IPS-20b (cell line): ENCODE measurements at regions not wholly inside any gene's neighbourhood (a gene's known extent, or its start where the extent isn't known, plus 50 kb on each side); places are given as distances from the start of the nearest gene placed in this dataset.

Experiments
- H3K27ac ChIP-seq: one replicate; pipeline ENCODE4 v1.5.1; 2013; ENCODE audit warnings: low read length
- H3K27me3 ChIP-seq: 2 replicates; pipeline ENCODE4 v1.6.1; 2013; ENCODE audit warnings: mild to moderate bottlenecking, low read length, inconsistent platforms; ENCODE audit not compliant: insufficient read depth
- H3K36me3 ChIP-seq: 2 replicates; pipeline ENCODE4 v1.6.1; 2013; ENCODE audit warnings: low read depth, mild to moderate bottlenecking, inconsistent platforms, low read length, moderate library complexity; ENCODE audit not compliant: insufficient read depth
- H3K4me1 ChIP-seq: 2 replicates; pipeline ENCODE4 v1.6.1; 2013; ENCODE audit warnings: mild to moderate bottlenecking, control low read depth, inconsistent platforms, low read length, moderate library complexity; ENCODE audit not compliant: insufficient read depth
- H3K4me3 ChIP-seq: 2 replicates; pipeline ENCODE4 v1.5.1; 2013; ENCODE audit warnings: mild to moderate bottlenecking, low read length, inconsistent platforms
- H3K9ac ChIP-seq: 2 replicates; pipeline ENCODE4 v1.6.1; 2013; ENCODE audit warnings: low read depth, mild to moderate bottlenecking, inconsistent platforms, low read length, moderate library complexity
- H3K9me3 ChIP-seq: 2 replicates; pipeline ENCODE4 v1.6.1; 2013; ENCODE audit warnings: mild to moderate bottlenecking, low read depth, low read length, inconsistent platforms; ENCODE audit not compliant: insufficient read depth

- H3K27me3 ChIP-seq = no peaks in the 10 kb centered on the region
- no peaks in the 10 kb centered on the region for H3K4me1 ChIP-seq
- no peak overlapping the region for H3K27ac ChIP-seq
- no peak overlapping the region for H3K4me3 ChIP-seq
- peaks cover 14% of the 10 kb centered on the region for H3K9me3 ChIP-seq
- H3K9ac ChIP-seq = no peak overlapping the region
- H3K36me3 ChIP-seq = no peaks in the 10 kb centered on the region
These were observed 232.5 kb downstream of the TDRD15 start for GRCh38 chr2:21356086-21356856.

- Histone ChIP-seq H3K36me3 (no peaks in the 10 kb centered on the region), H3K27me3 (no peaks in the 10 kb centered on the region), H3K4me1 (no peaks in the 10 kb centered on the region), H3K4me3 (no peak overlapping the region), H3K27ac (no peak overlapping the region), H3K9ac (no peak overlapping the region), H3K9me3 (peaks cover 14% of the 10 kb centered on the region)
These were observed 233.1 kb downstream of the TDRD15 start for GRCh38 chr2:21356857-21357255.

- no peak overlapping the region for H3K4me3 ChIP-seq
- H3K27ac ChIP-seq = no peak overlapping the region
These were observed 235.2 kb downstream of the TDRD15 start for GRCh38 chr2:21358976-21359375.

GRCh38 chr2:21361384-21361783 lies 237.6 kb downstream of the TDRD15 start:
- no peaks in the 10 kb centered on the region for H3K36me3 ChIP-seq
- H3K4me1 ChIP-seq = no peaks in the 10 kb centered on the region
- H3K9ac ChIP-seq = no peak overlapping the region
- no peak overlapping the region for H3K4me3 ChIP-seq
- H3K27ac ChIP-seq = no peak overlapping the region
- H3K27me3 ChIP-seq = no peaks in the 10 kb centered on the region
- no peaks in the 10 kb centered on the region for H3K9me3 ChIP-seq

More at GRCh38 chr2:21358976-21359375, 235.2 kb downstream of the TDRD15 start:
- Histone ChIP-seq H3K9ac (no peak overlapping the region), H3K4me1 (no peaks in the 10 kb centered on the region), H3K9me3 (peaks cover 10% of the 10 kb centered on the region; the same call in 1 of the 2 replicates), H3K27me3 (no peaks in the 10 kb centered on the region), H3K36me3 (no peaks in the 10 kb centered on the region)

GRCh38 chr2:21361957-21362486 lies 238.3 kb downstream of the TDRD15 start:
- Histone ChIP-seq H3K4me1 (no peaks in the 10 kb centered on the region), H3K36me3 (no peaks in the 10 kb centered on the region), H3K9ac (no peak overlapping the region), H3K27me3 (no peaks in the 10 kb centered on the region), H3K4me3 (no peak overlapping the region), H3K27ac (no peak overlapping the region), H3K9me3 (no peaks in the 10 kb centered on the region)

GRCh38 chr2:21363364-21363763 lies 239.6 kb downstream of the TDRD15 start:
- no peaks in the 10 kb centered on the region for H3K27me3 ChIP-seq
- no peak overlapping the region for H3K27ac ChIP-seq
- no peak overlapping the region for H3K9ac ChIP-seq
- H3K9me3 ChIP-seq = no peaks in the 10 kb centered on the region
- H3K36me3 ChIP-seq = no peaks in the 10 kb centered on the region
- H3K4me3 ChIP-seq = no peak overlapping the region
- H3K4me1 ChIP-seq = no peaks in the 10 kb centered on the region

- no peaks in the 10 kb centered on the region for H3K9me3 ChIP-seq
- no peak overlapping the region for H3K27ac ChIP-seq
- no peak overlapping the region for H3K9ac ChIP-seq
- H3K4me3 ChIP-seq = no peak overlapping the region
- H3K27me3 ChIP-seq = no peaks in the 10 kb centered on the region
- no peaks in the 10 kb centered on the region for H3K4me1 ChIP-seq
- no peaks in the 10 kb centered on the region for H3K36me3 ChIP-seq
These were observed 243.7 kb downstream of the TDRD15 start for GRCh38 chr2:21367421-21367820.

GRCh38 chr2:21369787-21370186 lies 246.0 kb downstream of the TDRD15 start:
- H3K36me3 ChIP-seq = no peaks in the 10 kb centered on the region
- H3K4me3 ChIP-seq = no peak overlapping the region
- H3K4me1 ChIP-seq = no peaks in the 10 kb centered on the region
- no peaks in the 10 kb centered on the region for H3K27me3 ChIP-seq
- no peaks in the 10 kb centered on the region for H3K9me3 ChIP-seq
- H3K9ac ChIP-seq = no peak overlapping the region
- no peak overlapping the region for H3K27ac ChIP-seq

GRCh38 chr2:21371499-21372003 lies 247.8 kb downstream of the TDRD15 start:
- Histone ChIP-seq H3K9ac (no peak overlapping the region), H3K9me3 (no peaks in the 10 kb centered on the region), H3K27me3 (no peaks in the 10 kb centered on the region), H3K27ac (no peak overlapping the region), H3K4me3 (no peak overlapping the region), H3K36me3 (no peaks in the 10 kb centered on the region), H3K4me1 (no peaks in the 10 kb centered on the region)

GRCh38 chr2:21372654-21373053 lies 248.9 kb downstream of the TDRD15 start:
- Histone ChIP-seq H3K27me3 (no peaks in the 10 kb centered on the region), H3K27ac (no peak overlapping the region), H3K36me3 (no peaks in the 10 kb centered on the region), H3K9me3 (no peaks in the 10 kb centered on the region), H3K4me3 (no peak overlapping the region), H3K9ac (no peak overlapping the region), H3K4me1 (no peaks in the 10 kb centered on the region)

- H3K27ac ChIP-seq = no peak overlapping the region
These were observed 253.1 kb downstream of the TDRD15 start for GRCh38 chr2:21376864-21377263.

GRCh38 chr2:21379140-21379539 lies 255.4 kb downstream of the TDRD15 start:
- H3K9me3 ChIP-seq = no peaks in the 10 kb centered on the region
- no peaks in the 10 kb centered on the region for H3K27me3 ChIP-seq
- no peak overlapping the region for H3K27ac ChIP-seq
- H3K36me3 ChIP-seq = no peaks in the 10 kb centered on the region
- H3K4me1 ChIP-seq = no peaks in the 10 kb centered on the region
- no peak overlapping the region for H3K4me3 ChIP-seq
- H3K9ac ChIP-seq = no peak overlapping the region

More at GRCh38 chr2:21376864-21377263, 253.1 kb downstream of the TDRD15 start:
- H3K36me3 ChIP-seq = no peaks in the 10 kb centered on the region
- H3K9ac ChIP-seq = no peak overlapping the region
- no peaks in the 10 kb centered on the region for H3K4me1 ChIP-seq
- H3K4me3 ChIP-seq = no peak overlapping the region
- H3K27me3 ChIP-seq = no peaks in the 10 kb centered on the region
- H3K9me3 ChIP-seq = no peaks in the 10 kb centered on the region
